NCI-H748 (cell line): ENCODE measurements at regions not wholly inside any gene's neighbourhood (a gene's known extent, or its start where the extent isn't known, plus 50 kb on each side); places are given as distances from the start of the nearest gene placed in this dataset.

Experiments used
- DNase-seq: peaks from one replicate; lab custom pipeline; 2025; ENCODE audit not compliant: unreplicated experiment; lab: John Stamatoyannopoulos, UW

GRCh38 chr10:10294881-10295529, 722.7 kb upstream of the CELF2 start:
- DNase-seq = peak; percentile 67

DNA sequence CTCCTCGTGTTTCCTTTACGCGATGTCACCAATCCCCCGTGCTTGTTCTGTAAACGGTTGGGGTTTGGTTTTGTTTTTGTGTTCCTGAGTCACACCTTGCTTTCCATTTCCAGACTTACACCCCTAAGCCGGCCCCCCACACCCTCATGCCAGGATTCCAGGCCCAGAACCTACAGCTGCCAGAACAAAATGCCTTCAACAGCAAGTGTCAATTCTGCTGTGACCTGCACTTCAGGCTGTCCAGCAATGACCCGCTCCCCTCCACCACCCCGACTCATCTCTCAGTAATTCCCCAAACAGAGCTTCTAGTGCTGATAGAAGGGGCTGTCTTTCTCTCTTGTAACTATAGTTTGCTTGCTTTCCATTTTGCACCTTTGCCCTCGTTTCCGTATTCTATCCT, 722.1 kb upstream of the CELF2 start:
- DNase-seq = no peak

DNA sequence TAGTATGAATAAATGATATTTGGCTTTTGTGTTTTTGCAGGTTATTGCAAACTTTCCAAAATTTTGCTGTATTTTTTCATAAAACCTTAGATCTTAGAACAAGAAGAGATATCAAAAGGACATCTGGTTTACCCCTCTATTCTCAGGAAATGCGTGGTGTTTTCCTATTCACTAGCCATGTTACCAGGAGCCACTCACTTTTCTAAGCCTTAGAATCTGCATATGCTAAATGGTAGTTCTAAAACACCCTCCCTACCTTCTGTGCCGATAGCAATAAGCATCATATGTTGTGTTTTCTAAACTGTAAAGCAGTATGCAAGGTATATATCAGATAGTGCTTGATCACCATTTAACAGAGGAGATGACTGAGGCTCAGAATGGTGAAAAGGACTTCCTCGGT, 715.0 kb upstream of the CELF2 start:
- no peak for DNase-seq

DNA sequence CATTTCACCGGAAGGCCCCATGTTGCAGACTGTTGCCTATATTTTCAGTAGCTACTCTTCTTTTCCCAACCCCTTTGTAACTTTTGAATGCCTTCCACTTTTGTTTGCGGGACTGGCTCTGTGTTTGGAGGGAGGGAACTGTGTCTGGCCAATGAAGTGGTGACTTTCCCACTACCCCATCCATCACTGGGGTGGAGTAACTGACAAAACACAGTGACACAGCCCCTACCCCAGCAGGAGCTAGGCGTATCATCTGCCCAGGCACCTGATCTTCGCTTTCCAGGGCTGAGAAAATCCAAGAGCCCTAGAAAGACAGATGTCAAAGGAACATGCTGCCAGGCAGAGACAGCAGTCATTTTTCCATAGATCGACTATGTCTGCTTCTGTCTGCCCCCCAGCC, 710.6 kb upstream of the CELF2 start:
- DNase-seq = no peak

- DNase-seq = no peak
These were observed 710.1 kb upstream of the CELF2 start for GRCh38 chr10:10307551-10307950.

DNA sequence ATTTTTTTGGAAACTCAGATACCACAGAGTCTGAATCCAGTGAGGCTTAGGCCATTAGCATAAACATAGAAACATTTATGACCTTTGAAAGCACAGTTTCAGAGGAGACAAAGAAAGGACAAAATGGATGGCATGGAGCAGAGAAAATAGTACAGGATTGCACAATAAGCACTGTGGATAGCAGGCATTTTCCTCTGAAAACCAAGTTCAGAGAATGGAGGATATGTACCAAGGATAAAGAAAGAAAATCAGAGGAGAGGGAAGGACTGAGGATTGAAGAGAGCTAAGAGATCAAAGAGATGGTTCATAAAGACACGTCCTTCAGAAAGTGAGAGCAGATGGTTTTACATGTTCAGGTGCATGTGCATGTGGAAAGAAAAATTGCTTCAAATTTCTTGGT, 707.2 kb upstream of the CELF2 start:
- DNase-seq = no peak

DNA sequence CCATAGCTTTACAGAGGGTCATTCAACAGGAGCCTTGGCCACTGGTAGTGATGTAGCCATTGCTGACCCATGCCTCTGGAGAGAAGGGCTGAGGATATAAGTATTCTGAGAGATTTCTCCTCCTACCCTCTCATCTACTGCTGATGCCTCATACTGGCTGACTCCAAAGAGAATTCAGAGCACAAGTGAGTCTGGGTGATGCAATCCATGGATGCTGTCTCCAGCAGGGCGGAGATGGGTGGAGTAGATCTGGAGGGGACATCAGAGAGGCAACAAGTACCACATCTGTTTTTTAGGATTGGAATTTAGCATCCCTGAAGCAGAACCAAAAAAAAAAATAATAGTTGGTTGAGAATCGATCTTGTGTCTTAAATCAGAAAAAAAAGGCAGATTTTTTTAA, 705.7 kb upstream of the CELF2 start:
- no peak for DNase-seq

DNA sequence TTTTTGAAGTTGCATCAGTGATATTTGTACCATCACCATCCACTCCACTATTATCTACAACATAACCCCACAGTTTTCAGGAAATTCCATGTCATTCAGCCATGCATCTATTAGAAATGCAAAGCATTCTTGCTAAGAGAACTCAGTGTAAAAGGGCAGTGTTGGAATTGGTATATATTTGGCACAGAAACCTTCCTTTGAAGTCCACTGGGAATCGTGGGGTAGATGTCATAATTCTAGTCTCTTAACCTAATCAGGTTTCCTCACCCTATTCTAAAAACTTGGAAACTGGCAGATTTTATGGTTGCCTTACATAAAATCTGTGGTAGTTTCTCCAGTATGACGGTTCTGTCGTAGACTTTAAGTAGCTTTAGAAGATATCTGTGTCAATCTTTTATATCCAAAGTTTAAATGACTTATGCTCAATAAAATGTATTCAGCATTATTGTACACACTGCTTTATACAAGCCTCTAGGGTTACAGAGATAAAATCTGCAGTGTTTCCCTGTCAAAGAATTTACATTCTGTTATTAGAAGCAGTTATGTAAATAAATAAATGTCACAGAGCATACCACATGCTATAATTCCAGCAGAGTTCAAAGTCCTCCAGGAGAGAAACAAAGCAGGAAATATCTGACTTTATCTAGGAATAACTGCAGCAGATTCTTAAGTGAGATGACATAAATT, 704.4 kb upstream of the CELF2 start:
- no peak for DNase-seq

GRCh38 chr10:10314626-10315025, 703.0 kb upstream of the CELF2 start:
- no peak for DNase-seq

DNA sequence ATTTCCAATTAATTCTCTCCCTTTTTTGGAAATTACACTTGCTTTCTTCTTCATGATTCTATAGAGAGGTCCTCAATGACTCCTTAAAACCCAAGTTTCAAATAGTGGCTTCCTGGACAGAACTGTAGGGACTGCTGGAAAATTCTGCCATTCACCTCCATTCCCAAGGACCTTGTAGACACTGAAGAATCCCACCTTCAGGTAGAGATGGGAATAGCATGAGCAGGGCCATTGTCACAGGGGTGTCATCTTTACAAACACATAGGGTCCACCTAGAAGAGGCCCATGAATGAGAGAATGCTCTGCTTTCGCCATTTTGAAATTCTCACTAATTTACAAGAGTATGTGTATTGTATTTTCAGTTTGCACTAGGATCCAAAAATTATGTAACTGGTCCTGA, 701.7 kb upstream of the CELF2 start:
- DNase-seq = no peak

DNA sequence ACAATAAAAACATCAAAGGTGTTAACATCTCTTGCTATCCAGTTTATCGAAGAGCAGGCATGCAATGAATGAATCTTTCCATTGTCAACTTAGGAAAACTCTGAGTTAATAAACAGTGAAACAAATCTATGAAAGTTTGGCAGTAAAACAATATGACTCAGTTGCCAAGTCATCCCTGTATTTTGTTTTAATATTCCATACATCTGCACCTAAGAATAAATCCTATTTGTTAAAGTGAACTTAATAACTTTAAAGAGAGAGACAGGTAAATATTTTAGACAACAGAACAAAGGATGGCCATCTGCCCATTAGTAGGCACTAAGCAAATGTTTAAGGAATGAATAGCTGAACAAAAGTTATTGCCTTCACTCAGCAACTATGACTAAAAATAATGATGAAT, 700.5 kb upstream of the CELF2 start:
- no peak for DNase-seq

- DNase-seq = no peak
These were observed 698.8 kb upstream of the CELF2 start for GRCh38 chr10:10318856-10319255.

DNA sequence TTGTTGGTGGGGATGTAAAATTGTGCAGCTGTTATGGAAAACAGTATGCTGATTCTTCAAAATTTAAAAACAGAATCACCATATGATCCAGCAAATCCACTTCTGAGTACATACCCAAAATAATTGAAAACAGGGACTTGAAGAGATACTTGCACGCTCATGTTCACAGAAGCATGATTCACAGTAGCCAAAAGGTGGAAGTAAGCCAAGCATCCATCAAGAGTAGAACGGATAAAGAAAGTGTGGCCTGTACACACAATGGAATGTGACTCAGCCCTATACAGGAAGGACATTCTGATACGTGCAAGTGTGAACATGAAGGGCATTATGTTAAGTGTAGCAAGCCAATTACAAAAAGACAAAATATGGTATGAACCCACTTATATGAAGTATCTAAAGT, 696.7 kb upstream of the CELF2 start:
- no peak for DNase-seq

DNA sequence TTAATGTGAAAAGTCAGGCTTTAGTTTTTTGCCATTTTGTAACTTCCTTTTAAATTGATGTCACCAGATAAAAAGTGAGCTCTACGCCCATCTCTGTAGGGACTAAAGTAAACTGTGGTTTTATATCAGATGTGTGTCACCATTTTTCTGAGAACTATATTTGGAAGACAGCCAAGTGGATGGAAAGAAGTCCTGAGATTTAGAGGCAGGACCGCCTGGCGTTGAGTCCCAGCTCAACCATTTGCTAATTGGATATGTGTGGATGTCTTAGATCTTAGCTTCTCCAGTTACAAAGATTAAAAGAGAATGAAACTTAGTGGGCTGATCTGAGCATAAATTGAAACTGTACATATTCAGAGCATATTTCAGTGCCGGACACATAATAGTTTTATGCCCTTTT, 691.6 kb upstream of the CELF2 start:
- DNase-seq = no peak

GRCh38 chr10:10327934-10328333, 689.7 kb upstream of the CELF2 start:
- DNase-seq = no peak

DNA sequence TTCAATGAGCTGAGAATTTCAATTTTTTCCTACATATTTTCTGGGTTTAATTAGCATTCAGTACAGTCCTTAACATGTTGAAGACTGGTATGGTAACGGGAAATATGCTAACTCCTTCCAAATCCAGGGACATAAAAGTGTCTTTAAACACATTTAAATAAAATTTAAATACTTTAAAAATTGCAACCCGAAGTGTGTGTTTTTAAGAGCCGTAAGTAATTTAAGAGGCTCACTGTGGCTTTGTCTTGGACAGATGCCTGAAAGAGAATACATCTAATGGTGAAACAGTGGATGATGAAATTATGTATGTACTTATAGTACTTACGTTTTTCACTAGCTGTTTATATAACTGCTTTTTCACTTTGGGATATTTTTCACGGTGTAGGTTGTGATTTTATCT, 687.3 kb upstream of the CELF2 start:
- no peak for DNase-seq

- no peak for DNase-seq
These were observed 684.9 kb upstream of the CELF2 start for GRCh38 chr10:10332786-10333185.

DNA sequence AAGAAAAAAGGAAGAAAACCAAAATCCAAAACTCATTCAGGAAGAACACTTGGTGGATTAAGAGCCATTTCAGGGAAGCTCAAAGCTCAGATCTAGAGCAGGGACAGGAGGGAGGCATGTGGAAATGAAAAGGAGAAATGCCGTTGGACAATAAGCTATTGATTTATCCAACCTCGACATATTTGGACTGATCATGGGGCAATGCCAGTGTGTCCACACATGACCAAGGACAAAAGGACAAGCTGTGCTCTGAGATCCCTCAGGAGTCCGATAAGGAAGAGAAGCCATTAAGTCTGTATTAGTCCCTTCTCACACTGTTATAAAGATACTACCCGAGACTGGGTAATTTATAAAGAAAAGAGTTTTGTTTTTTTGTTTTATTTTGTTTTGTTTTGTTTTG, 684.0 kb upstream of the CELF2 start:
- no peak for DNase-seq

DNA sequence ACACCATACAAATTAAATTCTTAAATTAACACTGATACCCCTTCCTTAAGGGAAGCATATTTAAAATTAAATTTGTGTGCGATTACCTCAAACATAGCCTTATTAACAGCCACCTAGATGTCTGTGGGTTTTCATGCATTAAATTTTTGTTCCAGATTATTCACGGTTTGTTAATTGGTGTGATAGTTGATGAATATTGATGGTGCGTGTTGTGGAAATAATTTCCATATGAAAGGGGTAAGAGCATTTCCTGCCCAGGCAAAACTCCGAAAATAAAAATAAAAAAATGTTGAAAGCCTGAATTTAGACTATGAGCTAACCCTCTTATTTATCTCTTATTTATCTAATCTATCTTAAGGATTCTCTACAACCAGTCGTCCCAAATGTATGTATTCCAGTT, 679.3 kb upstream of the CELF2 start:
- no peak for DNase-seq

DNA sequence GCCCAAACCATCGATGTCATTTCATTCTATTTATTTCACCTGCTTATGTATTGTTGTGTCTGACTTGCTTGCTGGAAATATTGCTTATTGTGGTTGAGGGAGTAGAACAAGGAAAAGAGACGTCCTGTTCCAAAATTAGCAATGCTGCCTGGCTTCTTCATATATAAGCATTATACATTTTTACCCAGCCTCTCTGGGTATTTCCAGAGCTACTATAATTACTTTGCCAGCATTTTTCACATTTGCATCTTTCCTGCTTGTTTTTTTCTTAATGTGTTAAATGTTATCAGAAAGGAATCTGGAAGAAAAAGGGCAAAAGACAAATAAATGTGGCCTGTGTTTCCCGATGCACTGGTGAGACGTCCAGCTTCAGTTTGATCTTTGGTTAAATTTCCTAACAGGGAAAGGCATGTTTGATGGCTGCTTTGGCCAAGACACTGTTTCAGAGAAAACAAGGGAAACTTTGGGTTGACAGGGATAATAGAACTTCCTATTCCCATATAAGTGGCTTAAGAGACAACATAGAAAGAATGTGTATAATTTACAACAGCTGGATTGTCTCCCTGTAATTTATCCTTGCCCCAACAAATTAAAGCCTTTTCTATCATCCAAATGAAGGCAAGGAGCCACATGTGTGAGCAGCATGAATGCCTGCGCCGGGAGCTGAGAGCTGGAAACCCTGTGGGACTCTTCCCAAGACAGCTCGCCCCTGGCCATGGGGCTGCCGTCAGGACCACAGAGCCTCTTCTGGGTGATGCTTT, 671.1 kb upstream of the CELF2 start:
- DNase-seq = no peak

DNA sequence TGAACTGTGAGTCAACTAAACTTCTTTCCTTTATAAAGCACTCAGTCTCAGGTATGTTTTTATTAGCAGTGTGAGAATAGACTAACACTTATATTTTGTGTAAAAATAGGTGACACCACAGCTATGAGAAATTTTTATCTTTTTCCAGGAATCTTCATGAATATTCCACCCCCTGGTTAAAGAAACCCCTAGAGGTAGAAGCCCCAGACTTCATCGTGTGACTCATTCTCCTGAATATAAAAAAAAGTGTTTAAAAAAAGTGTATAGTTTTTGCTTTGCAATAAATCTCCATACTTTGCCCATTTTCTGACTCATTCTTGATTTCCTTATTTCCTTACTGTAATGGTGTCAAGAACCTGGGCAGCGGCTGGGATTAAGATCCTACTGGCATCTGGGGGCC, 667.6 kb upstream of the CELF2 start:
- no peak for DNase-seq

- no peak for DNase-seq
These were observed 666.2 kb upstream of the CELF2 start for GRCh38 chr10:10351451-10351850.
